HG02840 (cell line): ENCODE measurements at regions not wholly inside any gene's neighbourhood (a gene's known extent, or its start where the extent isn't known, plus 50 kb on each side); places are given as distances from the start of the nearest gene placed in this dataset.
"Not testable (repeated sequence)": the region's sequence is repeated elsewhere in the genome, so short reads cannot be mapped to it uniquely, and the experiment has no call there.

Experiments used
- ATAC-seq: cut with Tn5 transposase; IDR thresholded peaks from one replicate; pipeline ENCODE4 v1.9.1; 2021; ENCODE audit warnings: mild to moderate bottlenecking, moderate library complexity, moderate number of reproducible peaks; ENCODE audit not compliant: unreplicated experiment, low FRiP score

DNA sequence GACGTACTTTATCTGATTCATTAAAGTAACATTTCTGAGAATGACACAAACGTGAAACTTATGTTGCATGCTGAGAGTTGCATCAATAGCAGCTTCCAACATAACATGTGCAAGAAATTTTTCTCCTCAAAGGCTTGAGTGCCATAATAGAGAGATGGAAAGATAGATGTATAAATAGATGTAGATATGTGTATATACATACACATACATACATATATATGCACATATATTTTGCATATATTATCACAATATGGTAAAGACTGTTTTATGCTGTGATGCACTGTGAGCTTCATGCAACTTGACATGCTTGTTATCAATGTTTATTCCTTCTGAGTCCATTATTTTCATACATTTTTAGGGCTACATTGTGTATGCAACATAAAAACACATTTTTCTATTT lies 270.6 kb upstream of the GALNTL6 start:
- no peak for ATAC-seq

DNA sequence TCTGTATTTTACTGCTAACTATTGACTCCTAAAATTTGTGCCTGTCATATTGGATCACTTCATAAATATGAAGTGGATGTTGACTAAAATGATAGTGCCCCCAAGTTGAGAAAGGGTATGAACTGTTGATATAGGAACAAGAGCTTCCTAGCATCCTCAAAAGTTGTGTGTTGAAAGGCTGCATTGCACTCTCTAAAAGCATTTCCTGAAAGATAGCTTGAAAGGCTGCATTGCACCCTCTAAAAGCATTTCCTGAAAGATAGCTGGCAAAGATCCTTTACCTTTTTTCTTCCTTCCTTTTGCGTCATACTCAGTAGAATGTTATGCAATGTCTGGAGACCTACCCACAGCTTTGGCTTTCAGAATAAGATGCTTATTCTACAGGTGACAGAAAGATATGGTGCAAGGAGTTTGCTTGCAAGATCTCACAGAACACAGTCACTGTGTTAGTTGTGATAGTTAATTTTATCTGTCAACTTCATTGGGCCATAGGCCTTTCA lies 274.6 kb upstream of the GALNTL6 start:
- ATAC-seq: no peak

DNA sequence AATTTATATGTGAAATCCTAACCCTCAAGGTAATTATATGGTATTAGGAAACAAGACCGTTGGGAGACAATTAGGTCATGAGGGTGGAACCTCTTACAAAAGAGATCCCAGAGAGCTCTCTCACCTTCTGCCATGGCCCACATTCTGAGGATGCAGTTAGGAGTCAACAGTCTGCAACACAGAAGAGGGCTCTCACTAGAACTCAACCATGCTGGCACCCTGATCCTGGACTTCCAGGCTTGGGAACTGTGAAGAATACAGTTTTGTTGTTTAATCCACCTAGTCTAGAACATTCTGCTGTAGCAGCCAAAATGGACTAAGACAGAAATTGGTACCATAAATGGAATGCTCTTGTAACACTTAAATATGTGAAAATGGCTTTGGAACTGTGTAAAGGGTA lies 278.8 kb upstream of the GALNTL6 start:
- no peak for ATAC-seq

DNA sequence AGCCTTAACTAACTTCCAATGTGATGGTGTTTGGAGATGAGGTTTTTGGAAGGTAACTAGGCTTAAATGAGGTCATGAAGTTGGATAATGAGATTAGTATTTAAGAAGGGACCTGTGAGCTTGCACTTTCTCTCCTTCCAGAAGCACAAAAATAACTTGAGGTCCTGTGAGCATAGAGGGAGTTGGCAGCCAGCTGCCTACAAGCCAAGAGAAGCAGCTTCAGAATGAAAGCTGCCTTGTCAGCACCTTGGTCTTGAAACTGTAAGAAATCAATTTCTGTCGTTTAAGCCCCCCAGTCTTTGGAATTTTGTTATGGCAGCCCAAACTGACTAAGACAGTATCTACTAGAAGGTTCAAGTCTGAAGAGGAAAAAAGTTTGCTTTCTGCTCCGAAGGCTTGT lies 280.2 kb upstream of the GALNTL6 start:
- no peak for ATAC-seq

DNA sequence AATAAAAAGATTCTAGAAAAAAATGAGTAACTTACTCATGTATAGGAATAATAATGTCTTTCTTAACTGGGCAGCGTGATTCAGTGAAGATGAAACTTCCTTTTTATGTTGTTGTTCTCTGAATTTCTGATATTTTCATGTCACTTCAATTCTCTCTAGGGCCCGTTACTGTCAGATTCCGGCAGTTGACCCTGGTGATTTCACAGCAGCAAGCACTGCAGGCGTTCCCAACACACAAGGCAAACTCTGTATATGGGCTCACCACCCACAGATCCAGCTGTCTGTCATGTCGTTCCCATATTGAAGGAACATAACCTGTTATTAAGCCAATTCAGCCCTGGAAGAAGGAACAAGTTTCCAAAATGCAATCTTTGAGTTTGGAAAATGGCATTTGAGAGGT lies 288.3 kb upstream of the GALNTL6 start:
- ATAC-seq: no peak

DNA sequence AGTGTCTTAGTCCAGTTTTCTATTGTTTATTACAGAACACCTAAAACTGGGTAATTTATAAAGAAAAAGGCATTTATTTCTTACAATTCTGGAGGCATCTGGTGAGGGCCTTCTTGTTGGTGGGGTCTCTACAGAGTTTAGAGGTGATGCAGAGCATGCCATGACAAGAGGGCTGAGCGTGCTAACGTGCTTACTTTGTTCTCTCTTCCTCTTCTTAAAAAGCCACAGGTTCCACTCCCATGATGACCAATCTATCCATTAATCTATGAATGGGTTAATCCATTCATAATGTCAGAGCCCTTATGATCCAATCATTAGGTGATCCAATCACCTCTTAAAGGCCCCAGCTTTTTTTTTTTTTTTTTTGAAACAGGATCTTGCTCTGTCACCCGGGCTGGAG lies 291.5 kb upstream of the GALNTL6 start:
- no peak for ATAC-seq

DNA sequence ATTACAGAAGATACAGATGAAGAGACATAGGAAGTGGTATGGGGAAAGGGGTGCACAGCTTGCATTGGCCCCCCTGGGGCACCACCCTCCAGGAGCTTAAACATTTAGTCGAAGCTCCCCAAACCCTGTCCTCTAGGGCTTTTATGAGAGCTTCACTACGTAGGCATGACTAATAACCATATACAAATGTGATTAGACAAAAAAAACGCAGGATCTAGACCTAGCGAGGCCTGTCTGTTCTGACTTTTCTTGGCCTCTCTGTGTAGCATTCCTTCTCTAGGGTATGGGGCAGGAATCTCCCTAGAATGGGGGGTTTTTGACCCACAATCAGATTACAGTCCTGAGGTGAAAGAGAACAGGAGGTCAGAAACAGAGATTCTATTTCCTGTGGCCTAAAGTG lies 293.7 kb upstream of the GALNTL6 start:
- ATAC-seq: no peak

DNA sequence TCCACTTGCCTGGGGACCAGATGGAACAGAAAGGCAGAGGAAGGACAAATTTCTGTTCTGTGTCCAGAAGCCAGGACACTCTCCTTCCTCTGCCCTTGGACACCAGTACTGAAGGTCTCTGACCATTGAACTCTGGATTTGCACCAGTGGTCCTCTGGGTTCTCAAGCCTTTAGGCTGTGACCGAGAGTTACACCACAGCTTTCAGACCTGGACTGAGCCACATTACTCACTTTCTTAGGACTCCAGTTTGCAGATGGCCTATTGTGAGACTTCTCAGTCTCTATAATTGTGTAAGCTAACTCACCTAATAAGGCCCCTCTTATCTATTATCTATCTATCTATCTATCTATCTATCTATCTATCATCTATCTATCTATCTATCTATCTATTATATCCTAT lies 295.3 kb upstream of the GALNTL6 start:
- no peak for ATAC-seq

DNA sequence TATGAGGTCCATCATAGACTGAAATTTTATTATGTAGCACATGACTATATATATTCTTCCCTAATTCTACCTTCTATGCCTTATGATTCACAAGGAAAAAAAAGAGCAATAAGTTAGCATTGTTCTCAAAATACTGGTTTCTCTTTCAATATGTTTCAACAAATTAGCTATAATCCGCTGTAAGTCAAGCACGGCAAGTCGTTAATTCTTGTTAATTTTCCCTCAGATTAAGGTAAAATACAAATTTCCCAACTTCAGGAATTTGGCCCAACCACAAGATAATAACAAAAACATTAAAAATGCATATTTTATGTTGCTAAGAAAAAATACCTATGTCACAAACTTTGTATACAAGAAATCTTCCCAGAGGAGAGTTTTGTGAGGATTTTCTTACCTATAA lies 296.5 kb upstream of the GALNTL6 start:
- ATAC-seq: no peak

DNA sequence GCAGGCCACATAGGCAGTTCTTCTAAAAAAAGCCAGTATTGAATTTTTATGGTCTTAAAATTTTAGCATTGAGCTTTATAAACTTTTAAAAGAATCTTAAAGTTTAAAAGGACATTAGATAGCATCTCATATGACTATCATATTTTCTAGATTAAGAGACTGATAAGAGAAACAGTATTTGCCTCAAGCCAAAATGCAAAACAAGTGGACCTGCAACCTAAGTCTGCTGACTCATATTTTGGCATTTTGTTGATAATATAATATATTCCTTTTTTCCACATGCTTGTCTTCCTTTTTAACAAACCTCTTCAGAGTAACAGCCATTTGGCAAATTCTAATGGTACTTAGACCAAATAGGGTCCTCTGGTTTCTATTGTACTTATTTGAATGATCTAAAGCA lies 328.5 kb upstream of the GALNTL6 start:
- no peak for ATAC-seq

DNA sequence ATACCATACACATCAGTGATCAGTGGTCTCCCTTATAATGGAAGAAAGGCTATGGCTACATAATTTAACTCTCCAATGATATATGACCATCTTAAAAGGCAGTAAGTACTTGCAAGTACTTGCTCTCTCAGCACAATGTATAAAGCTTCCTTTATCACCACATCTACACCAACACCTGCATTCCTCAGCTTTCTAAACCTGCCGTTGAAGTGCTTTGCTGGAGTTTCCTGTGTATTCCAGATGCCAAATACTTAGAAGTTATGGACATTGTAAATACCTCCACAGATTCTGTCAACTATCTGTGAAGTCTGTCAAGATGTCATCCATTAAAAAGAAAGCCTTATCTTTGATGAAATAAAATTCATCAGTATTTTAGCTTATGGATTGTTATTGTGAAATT lies 335.0 kb upstream of the GALNTL6 start:
- no peak for ATAC-seq

DNA sequence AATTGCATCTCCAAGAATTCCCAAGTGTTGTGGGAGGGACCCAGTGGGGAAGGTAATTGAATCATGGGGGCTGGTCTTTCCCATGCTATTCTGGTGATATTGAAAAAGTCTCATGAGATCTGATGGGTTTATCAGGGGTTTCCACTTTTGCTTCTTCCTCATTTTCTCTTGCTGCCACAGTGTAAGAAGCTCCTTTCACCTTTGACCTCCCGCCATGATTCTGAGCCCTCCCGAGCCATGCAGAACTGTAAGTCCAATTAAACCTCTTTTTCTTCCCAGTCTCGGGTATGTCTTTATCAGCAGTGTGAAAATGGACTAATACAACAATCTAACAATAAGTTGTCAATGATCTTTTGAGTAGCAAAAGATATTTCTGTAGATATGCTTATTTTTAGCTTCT lies 338.1 kb upstream of the GALNTL6 start:
- ATAC-seq: not testable (repeated sequence)

DNA sequence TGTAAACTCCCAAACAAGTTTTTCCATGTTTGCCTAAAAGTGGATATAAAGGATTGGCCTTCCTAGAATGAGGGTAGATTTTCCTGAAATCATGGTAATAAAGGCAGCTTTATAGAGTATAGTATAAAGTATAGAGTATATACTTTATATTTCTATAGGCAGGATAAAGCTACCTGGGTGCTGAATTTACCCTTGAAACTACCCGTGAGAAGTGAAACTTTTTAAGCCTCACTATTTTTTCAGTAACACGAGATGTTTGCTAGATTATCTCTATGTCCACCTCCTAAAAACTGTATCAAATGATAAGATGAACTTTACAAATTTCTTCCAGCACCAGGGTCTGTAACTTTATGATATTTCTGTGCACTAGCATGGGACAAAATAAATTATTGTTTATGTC lies 340.0 kb upstream of the GALNTL6 start:
- no peak for ATAC-seq

DNA sequence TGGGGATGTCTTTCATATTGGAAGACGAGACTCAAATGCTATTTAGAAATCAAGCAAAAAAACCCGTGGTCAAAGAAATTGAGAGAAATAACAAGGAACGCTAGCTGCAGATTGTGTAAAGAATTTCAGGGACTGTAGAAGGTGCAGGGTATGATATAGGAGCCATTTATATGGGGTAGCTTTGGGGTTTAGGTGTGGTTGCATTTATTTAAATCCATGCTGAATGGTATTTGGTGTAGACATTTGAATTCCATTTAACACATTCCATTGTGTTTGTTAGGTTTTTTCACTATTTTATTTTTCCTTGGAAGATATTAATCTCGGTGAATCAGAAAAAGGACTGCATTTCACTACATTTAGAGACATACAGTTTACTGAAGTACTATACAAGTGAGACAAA lies 341.0 kb upstream of the GALNTL6 start:
- ATAC-seq: no peak

DNA sequence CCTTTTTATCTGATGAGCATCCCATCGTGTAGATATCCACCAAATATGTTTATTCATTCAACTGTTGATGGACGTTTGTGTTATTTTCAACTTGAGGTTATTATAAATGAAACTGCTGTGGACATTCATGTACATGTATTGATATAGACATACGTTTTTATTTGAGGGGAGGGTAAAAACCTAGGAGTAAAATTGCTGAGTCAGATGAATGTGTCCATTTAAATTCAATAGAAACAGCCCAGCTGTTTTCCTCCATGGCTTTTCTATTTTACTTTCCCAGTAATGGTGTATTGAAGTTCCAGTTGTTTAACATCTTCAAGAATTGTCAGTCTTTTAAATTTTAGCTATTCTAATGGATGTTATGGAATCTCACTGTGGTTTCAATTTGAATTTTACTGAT lies 348.7 kb upstream of the GALNTL6 start:
- no peak for ATAC-seq

DNA sequence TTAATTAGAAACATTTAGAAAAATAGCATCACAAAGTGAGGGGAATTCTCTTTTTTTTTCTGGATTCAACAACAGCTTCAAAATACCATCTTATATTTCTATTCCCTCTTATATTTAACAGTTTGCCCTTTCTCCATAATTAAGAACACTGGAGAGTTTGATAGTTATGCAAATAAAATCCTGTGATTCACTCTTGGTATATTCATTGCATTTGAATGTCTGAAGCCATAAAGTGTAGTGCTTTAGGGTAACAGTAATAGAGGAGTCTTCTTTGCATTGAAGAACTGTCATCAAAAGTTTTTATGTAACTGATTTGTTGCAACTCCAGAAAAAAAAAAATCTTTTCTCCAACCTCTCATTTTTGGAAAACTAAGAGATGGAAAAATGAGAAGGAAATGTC lies 352.0 kb upstream of the GALNTL6 start:
- no peak for ATAC-seq

DNA sequence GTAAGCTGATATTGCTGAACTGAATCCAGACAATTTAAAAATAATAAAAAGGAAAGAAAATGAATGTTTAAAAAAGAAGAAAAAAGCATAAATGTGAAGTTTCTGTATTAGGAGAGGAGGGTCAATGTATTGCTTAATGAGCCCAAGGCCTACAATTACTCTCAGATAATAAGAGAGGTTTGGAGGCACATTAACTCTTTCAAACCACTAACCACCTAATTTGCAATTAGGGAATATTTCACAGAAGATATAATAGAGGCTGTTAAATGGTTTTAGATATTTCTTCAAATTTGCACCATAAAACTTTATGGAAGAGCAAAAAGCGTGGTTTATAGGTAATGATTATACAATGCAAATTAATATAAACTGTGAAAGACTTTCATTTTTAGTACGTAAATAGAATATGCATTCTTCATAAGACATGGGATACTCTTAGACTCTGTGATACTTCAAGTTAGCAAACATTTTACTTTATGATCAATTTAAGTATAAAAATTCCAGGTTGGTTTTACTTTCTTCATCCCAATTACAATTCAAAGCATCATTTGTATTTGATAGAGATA lies 364.2 kb upstream of the GALNTL6 start:
- no peak for ATAC-seq

DNA sequence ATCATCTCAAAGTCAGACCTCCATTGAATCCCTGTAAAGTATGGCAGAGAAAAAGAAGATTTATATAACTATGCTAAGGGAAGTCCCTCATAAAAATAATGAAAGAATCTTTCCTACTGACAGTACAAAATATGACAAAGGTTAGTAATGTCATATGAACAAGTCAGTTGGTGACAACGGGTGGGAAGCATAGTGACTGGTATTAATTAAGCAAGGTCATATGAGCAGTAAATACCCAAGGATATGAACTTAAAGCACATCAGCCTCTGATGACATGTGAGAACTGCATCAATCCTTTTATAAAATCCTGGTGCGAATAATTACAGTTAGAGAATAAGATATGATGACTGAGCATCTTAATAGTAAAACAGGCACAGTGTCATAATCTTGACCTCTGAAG lies 364.8 kb upstream of the GALNTL6 start:
- no peak for ATAC-seq

DNA sequence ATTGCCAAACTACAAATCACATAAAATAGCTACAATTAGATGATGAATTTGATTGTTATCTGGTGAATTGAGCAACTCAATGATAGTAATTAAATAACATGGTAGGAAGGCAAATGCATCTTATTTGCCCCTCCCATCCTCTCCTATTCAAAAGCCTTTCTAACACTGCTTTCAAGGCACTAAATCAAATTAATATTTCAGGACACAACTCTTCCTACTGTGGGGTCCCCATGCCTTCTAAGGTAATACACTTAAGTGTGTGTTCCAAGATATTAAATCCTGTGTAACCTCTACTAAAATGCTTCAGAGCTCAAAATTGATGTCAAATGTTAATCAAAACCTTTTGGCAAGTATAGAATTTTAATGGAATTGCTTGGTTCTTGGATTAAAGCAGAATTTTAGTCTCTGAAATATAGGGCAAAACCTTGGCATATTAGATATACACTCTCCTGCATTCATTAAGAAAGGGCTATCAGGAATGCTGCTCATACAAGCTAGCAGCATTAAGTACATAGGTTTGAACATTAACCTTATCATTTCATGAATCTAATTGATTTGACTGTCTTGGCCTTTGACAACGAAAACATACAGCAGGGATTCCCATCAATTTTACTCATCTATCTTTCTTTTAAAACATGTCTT lies 371.8 kb upstream of the GALNTL6 start:
- no peak for ATAC-seq

DNA sequence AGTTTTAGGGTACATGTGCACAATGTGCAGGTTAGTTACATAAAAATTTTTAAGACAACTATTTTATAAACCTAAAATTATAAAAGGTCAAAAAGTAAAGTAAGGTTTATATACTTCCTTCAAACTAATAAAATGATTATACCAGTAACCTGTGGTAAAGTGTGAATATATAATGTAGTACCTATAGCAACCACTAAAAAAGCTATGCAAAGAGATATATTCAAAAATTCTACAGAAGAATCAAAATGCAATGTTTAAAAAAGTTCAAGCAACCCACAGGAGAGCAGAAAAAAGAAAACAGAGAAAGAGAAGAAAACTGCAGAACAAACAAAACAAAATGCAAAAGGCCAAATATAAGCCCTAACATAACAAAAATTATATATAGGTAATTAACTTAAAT lies 379.5 kb upstream of the GALNTL6 start:
- ATAC-seq: no peak

DNA sequence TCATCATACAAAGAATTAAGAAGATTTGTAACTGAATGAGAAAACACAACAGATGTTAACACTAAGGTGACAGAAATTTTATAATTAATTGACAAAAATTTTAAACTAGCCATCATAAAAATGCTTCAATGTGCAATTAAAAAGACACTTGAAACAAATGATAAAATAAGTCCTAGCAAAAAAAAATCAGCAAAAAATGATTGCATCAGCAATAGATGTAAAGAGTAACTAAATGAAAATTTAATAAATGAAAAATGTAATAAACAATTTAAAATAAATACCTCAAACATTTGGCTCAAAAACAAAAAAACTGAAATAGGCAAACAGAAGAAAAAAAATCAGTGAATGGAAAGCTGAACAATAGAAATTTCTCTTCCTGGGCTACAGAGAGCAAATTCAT lies 380.7 kb upstream of the GALNTL6 start:
- no peak for ATAC-seq

DNA sequence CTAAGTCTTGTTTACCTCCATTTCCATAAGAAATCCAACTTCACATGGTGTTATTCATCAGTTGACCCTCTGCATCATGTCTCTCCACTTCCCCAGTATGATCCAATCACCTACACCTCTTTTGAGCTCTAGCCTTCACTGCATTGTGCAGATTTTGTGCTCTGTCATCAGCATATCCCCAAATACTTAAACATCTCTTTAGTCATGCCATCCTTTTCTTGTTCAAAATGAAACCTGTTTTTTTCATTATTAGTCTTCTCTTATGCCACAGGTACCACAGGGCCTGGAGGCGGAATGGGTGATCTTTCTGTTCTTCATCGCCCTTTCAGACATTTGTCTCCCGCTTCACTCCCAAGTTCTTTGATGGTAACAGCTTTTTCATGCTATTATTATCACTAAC lies 382.7 kb upstream of the GALNTL6 start:
- no peak for ATAC-seq

DNA sequence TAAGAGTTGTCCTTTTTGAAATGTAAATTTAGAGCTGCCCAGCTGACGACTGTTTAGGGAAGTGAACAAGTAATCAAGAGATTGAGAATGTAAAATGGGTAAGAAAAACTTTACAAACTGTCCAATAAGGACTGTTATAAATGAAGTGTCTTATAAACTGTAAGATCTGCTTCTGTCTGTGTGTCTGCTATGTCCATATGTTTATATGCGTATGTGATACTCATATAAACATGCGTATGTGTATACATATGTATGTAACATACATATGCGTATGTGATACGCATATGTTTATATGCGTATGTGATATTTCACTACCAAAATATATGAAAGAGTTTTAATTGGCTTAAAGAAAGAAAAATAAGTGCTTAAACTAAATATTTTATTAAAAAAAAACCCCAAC lies 416.0 kb upstream of the GALNTL6 start:
- ATAC-seq: no peak
